ENCODE measurements at regions not wholly inside any gene's neighbourhood (a gene's known extent, or its start where the extent isn't known, plus 50 kb on each side); places are given as distances from the start of the nearest gene placed in this dataset.

DNA sequence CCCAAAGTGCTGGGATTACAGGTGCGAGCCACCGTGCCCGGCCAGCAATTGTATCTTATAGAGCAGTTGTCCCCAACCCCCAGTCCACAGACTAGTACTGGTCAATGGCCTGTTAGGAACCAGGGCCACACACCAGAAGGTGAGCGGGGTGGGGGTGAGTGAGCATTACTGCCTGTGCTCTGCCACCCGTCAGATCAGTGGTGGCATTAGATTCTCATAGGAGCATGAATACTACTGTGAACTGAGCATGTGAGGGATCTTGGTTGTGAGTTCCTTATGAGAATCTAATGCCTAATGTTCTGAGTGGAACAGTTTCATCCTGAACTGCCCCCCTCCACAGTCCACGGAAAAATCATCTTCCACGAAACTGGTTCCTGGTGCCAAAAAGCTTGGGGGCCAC is 328.0 kb upstream of the BOD1L1 start:
- TF ChIP-seq, protein P1, sequence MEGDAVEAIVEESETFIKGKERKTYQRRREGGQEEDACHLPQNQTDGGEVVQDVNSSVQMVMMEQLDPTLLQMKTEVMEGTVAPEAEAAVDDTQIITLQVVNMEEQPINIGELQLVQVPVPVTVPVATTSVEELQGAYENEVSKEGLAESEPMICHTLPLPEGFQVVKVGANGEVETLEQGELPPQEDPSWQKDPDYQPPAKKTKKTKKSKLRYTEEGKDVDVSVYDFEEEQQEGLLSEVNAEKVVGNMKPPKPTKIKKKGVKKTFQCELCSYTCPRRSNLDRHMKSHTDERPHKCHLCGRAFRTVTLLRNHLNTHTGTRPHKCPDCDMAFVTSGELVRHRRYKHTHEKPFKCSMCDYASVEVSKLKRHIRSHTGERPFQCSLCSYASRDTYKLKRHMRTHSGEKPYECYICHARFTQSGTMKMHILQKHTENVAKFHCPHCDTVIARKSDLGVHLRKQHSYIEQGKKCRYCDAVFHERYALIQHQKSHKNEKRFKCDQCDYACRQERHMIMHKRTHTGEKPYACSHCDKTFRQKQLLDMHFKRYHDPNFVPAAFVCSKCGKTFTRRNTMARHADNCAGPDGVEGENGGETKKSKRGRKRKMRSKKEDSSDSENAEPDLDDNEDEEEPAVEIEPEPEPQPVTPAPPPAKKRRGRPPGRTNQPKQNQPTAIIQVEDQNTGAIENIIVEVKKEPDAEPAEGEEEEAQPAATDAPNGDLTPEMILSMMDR (IDR thresholded peaks at IDR 0.05; ENCODE audit: extremely low read depth, insufficient read depth, missing control alignments): no peak
- in situ Hi-C loops (cut with MboI; ENCODE audit: low pct_unique_long_range_greater_than_20kb, low sequenced_read_pairs, unreplicated experiment): no loop called here
- no peak for DNase-seq (ENCODE audit: low spot score)

DNA sequence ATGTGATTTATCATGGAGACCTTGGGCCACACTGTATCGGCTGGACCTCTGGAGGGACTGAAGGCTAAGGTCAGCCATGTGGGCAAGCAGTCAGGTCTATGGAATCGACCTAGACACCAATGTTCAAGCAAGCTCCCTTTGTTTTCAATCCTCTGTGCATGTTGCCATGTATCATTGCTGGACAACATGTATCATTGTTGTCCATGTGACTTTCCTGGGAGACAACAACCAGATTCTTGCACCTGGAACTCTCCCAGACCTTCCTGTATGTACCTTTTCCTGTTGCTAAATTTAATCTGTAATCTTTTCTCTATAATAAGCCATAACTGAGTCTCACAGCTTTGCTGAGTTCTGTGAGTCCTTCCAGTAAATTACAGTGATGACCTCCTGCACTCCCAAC is 329.4 kb upstream of the BOD1L1 start:
- DNase-seq (ENCODE audit: low spot score): no peak
- in situ Hi-C loops (cut with MboI; ENCODE audit: low pct_unique_long_range_greater_than_20kb, low sequenced_read_pairs, unreplicated experiment): no loop called here
- TF ChIP-seq, protein P1 (IDR thresholded peaks at IDR 0.05; ENCODE audit: extremely low read depth, insufficient read depth, missing control alignments): no peak

GRCh38 chr4:13957871-13958270 is 330.3 kb upstream of the BOD1L1 start:
- TF ChIP-seq, protein P1 (IDR thresholded peaks at IDR 0.05; ENCODE audit: extremely low read depth, insufficient read depth, missing control alignments): no peak
- DNase-seq (ENCODE audit: low spot score): no peak
- in situ Hi-C loops (cut with MboI; ENCODE audit: low pct_unique_long_range_greater_than_20kb, low sequenced_read_pairs, unreplicated experiment): no loop called here

GRCh38 chr4:13963601-13964000 is 336.1 kb upstream of the BOD1L1 start:
- TF ChIP-seq, protein P1 (IDR thresholded peaks at IDR 0.05; ENCODE audit: extremely low read depth, insufficient read depth, missing control alignments): no peak
- no peak for DNase-seq (ENCODE audit: low spot score)
- in situ Hi-C loops (cut with MboI; ENCODE audit: low pct_unique_long_range_greater_than_20kb, low sequenced_read_pairs, unreplicated experiment): no loop called here

DNA sequence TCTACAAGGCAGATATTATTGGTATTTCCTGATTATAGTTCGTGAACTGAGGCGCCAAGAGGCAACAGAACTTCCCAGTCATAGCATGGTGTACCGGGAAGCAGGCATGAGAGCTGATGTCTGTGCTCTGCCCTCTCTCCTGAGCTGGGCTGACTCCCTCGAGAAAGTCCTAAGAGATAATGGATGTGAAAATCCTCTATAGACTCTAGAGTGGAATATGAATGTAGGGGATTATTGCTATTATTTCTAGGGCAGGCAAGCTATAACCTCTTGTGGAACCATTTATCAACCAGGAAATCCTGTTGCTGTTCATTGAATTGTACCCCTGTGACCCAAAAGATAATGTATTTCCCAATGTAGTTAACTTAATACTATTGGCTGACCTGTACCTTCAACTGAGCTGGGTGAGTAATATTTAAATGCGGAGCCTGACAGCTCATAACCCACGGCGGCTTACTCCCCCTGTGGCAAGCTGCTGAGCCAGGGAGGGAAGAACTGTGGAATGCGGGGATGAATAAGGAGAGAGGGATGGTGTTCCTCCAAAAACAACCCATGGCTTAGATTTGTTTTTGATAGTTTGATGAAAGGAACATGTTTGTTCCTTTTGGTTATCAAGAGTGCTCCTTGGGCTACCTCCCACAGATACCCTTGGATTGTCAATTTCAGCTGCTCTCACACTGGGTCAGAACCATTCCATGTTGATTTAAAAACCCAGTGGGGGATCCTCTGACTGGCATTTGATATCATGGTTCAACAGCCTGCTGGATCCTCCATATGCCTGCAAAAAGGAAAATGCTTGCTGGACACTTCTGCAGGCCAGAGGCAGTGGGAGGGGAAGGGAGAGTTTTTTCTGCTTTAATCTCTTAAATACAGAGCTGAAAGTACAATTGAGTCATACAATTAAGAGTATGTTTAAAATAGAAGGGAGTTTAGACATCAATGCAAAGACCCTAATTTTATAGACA is 339.0 kb upstream of the BOD1L1 start:
- in situ Hi-C loops (cut with MboI; ENCODE audit: low pct_unique_long_range_greater_than_20kb, low sequenced_read_pairs, unreplicated experiment): no loop called here
- TF ChIP-seq, protein P1 (IDR thresholded peaks at IDR 0.05; ENCODE audit: extremely low read depth, insufficient read depth, missing control alignments): no peak
- no peak for DNase-seq (ENCODE audit: low spot score)

GRCh38 chr4:13968723-13969122 is 341.2 kb upstream of the BOD1L1 start:
- no peak for DNase-seq (ENCODE audit: low spot score)
- in situ Hi-C loops (cut with MboI; ENCODE audit: low pct_unique_long_range_greater_than_20kb, low sequenced_read_pairs, unreplicated experiment): no loop called here
- TF ChIP-seq, protein P1 (IDR thresholded peaks at IDR 0.05; ENCODE audit: extremely low read depth, insufficient read depth, missing control alignments): no peak
